ENCODE measurements at regions not wholly inside any gene's neighbourhood (a gene's known extent, or its start where the extent isn't known, plus 50 kb on each side); places are given as distances from the start of the nearest gene placed in this dataset.
A peak's percentile ranks its signal among the peaks of the same experiment; 100 is the strongest.

- no peaks in the 10 kb centered on the region for H3K27me3 ChIP-seq (ENCODE audit: control insufficient read depth, insufficient read depth, low read length)
- no peaks in the 10 kb centered on the region for H3K36me3 ChIP-seq (ENCODE audit: control insufficient read depth, insufficient read depth, low read length)
- TF ChIP-seq CTCF (IDR thresholded peaks at IDR 0.05; ENCODE audit: insufficient read depth, low read length, poor library complexity, severe bottlenecking): no peak
- no peak overlapping the region for H3K4me3 ChIP-seq (ENCODE audit: low read depth, low read length)
- no peak for DNase-seq (ENCODE audit: low read depth)
Measured at GRCh38 chr7:17396692-17397091, 98.2 kb downstream of the AHR start.

GRCh38 chr7:17401791-17402627 is 103.6 kb downstream of the AHR start:
- H3K36me3 ChIP-seq (ENCODE audit: control insufficient read depth, insufficient read depth, low read length): no peaks in the 10 kb centered on the region
- no peaks in the 10 kb centered on the region for H3K27me3 ChIP-seq (ENCODE audit: control insufficient read depth, insufficient read depth, low read length)
- DNase-seq (ENCODE audit: low read depth): no peak
- H3K4me3 ChIP-seq (ENCODE audit: low read depth, low read length): no peak overlapping the region
- no peak for TF ChIP-seq CTCF (IDR thresholded peaks at IDR 0.05; ENCODE audit: insufficient read depth, low read length, poor library complexity, severe bottlenecking)

- Histone ChIP-seq H3K27me3 (ENCODE audit: control insufficient read depth, insufficient read depth, low read length) (no peaks in the 10 kb centered on the region), H3K36me3 (ENCODE audit: control insufficient read depth, insufficient read depth, low read length) (no peaks in the 10 kb centered on the region), H3K4me3 (ENCODE audit: low read depth, low read length) (no peak overlapping the region)
- DNase-seq (ENCODE audit: low read depth): no peak
- TF ChIP-seq CTCF (IDR thresholded peaks at IDR 0.05; ENCODE audit: insufficient read depth, low read length, poor library complexity, severe bottlenecking): no peak
Measured at GRCh38 chr7:17402628-17403278, 104.3 kb downstream of the AHR start.

GRCh38 chr7:17404006-17404405 is 105.6 kb downstream of the AHR start:
- H3K27me3 ChIP-seq (ENCODE audit: control insufficient read depth, insufficient read depth, low read length): no peaks in the 10 kb centered on the region
- no peaks in the 10 kb centered on the region for H3K36me3 ChIP-seq (ENCODE audit: control insufficient read depth, insufficient read depth, low read length)
- no peak for DNase-seq (ENCODE audit: low read depth)
- no peak overlapping the region for H3K4me3 ChIP-seq (ENCODE audit: low read depth, low read length)
- TF ChIP-seq CTCF (IDR thresholded peaks at IDR 0.05; ENCODE audit: insufficient read depth, low read length, poor library complexity, severe bottlenecking): no peak

- TF ChIP-seq CTCF (IDR thresholded peaks at IDR 0.05; ENCODE audit: insufficient read depth, low read length, poor library complexity, severe bottlenecking): no peak
- peak; percentile 57 for DNase-seq (ENCODE audit: low read depth)
- no peak overlapping the region for H3K4me3 ChIP-seq (ENCODE audit: low read depth, low read length)
- no peaks in the 10 kb centered on the region for H3K27me3 ChIP-seq (ENCODE audit: control insufficient read depth, insufficient read depth, low read length)
- no peaks in the 10 kb centered on the region for H3K36me3 ChIP-seq (ENCODE audit: control insufficient read depth, insufficient read depth, low read length)
Measured at GRCh38 chr7:17405786-17406185, 107.3 kb downstream of the AHR start.

Measured in kidney epithelial cell (primary cell).